Uterus (tissue), 2 donors: ENCODE measurements at regions not wholly inside any gene's neighbourhood (a gene's known extent, or its start where the extent isn't known, plus 50 kb on each side); places are given as distances from the start of the nearest gene placed in this dataset.
"Not testable (repeated sequence)": the region's sequence is repeated elsewhere in the genome, so short reads cannot be mapped to it uniquely, and the experiment has no call there.

Source experiments
- CTCF ChIP-seq, 4 experiments: fragments of 200-600 bp in 2 of 4; fragments of 450-650 bp in 2 of 4; sonication (generic) in 2 of 4; IDR thresholded peaks; one replicate each; pipeline ENCODE4 v1.5.1; 2016 to 2019; ENCODE audit warnings: antibody characterized with exemption in 4 of 4, mild to moderate bottlenecking in 2 of 4, moderate library complexity in 1 of 4
- POLR2A ChIP-seq, 2 donors: fragments of 450-650 bp; IDR thresholded peaks; one replicate each; pipeline ENCODE4 v1.6.1; 2016; ENCODE audit warnings: antibody characterized with exemption in 2 of 2, mild to moderate bottlenecking in 1 of 2, moderate library complexity in 1 of 2

GRCh38 chr2:111526041-111526639, 357.9 kb downstream of the ANAPC1 start:
- TF ChIP-seq CTCF, POLR2A (IDR thresholded peaks at IDR 0.05): not testable (repeated sequence)
